Esophagus (tissue), 2 donors: ENCODE measurements at regions not wholly inside any gene's neighbourhood (a gene's known extent, or its start where the extent isn't known, plus 50 kb on each side); places are given as distances from the start of the nearest gene placed in this dataset.

Source experiments
- H3K27ac ChIP-seq, 2 donors: one replicate each; pipeline ENCODE4 v1.5.1; 2013; ENCODE audit warnings: low read depth in 2 of 2, mild to moderate bottlenecking in 2 of 2, inconsistent platforms in 1 of 2, low read length in 1 of 2, moderate library complexity in 1 of 2
- H3K27me3 ChIP-seq, 2 donors: one replicate each; pipeline ENCODE4 v1.6.1; 2013; ENCODE audit warnings: low read length in 2 of 2, control low read depth in 1 of 2, mild to moderate bottlenecking in 1 of 2; ENCODE audit not compliant: insufficient read depth in 2 of 2, control insufficient read depth in 1 of 2
- H3K36me3 ChIP-seq, 2 donors: one replicate each; pipeline ENCODE4 v1.6.1; 2013; ENCODE audit warnings: low read length in 1 of 2; ENCODE audit not compliant: control insufficient read depth in 2 of 2, insufficient read depth in 2 of 2
- H3K4me1 ChIP-seq, 2 donors: one replicate each; pipeline ENCODE4 v1.6.1; 2013; ENCODE audit warnings: low read length in 1 of 2; ENCODE audit not compliant: control insufficient read depth in 2 of 2, insufficient read depth in 2 of 2
- H3K4me3 ChIP-seq, 2 donors: one replicate each; pipeline ENCODE4 v1.5.1; 2013; ENCODE audit warnings: low read length in 2 of 2, mild to moderate bottlenecking in 2 of 2, low read depth in 1 of 2, moderate library complexity in 1 of 2
- H3K9me3 ChIP-seq, 2 donors: one replicate each; pipeline ENCODE4 v1.6.1; 2013; ENCODE audit warnings: mild to moderate bottlenecking in 2 of 2, low read depth in 1 of 2, low read length in 1 of 2, moderate library complexity in 1 of 2; ENCODE audit not compliant: control insufficient read depth in 2 of 2, insufficient read depth in 1 of 2
- WGBS, 2 donors: extraction: QIAGEN DNeasy Blood & Tissue Kit; methylation state at CpG; one replicate each; pipeline ENCODE4 v1.1.7; 2013; 5-methylcytosine and 5-hydroxymethylcytosine counted together
- donor health status: healthy with polysubstance abuse.
- donor health status: Bipolar disorder and iron deficiency.

- Histone ChIP-seq H3K27me3 (no peaks in the 10 kb centered on the region), H3K36me3 (no peaks in the 10 kb centered on the region), H3K27ac (no peak overlapping the region), H3K4me1 (peaks cover 0 to 3% of the 10 kb centered on the region in 2 donors), H3K4me3 (no peak overlapping the region), H3K9me3 (no peaks in the 10 kb centered on the region)
- 82 to 88% methylated on average over 6 of the region's 6 CpGs for WGBS, 2 donors
Observed at GRCh38 chr16:66133643-66134338, 232.7 kb upstream of the CDH5 start.

GRCh38 chr16:66131895-66132294 is 234.6 kb upstream of the CDH5 start:
- WGBS, 2 donors, result 74 to 83% methylated on average over 3 of the region's 3 CpGs
- no peak overlapping the region for H3K27ac ChIP-seq
- no peaks in the 10 kb centered on the region for H3K27me3 ChIP-seq
- no peaks in the 10 kb centered on the region for H3K36me3 ChIP-seq
- peaks cover 0 to 3% of the 10 kb centered on the region in 2 donors for H3K4me1 ChIP-seq
- H3K9me3 ChIP-seq, result no peaks in the 10 kb centered on the region
- H3K4me3 ChIP-seq, result no peak overlapping the region

GRCh38 chr16:66131156-66131807 is 235.2 kb upstream of the CDH5 start:
- H3K9me3 ChIP-seq, result no peaks in the 10 kb centered on the region
- H3K27me3 ChIP-seq, result no peaks in the 10 kb centered on the region
- H3K4me1 ChIP-seq, result peaks cover 0 to 3% of the 10 kb centered on the region in 2 donors
- H3K4me3 ChIP-seq, result no peak overlapping the region
- no peak overlapping the region for H3K27ac ChIP-seq
- H3K36me3 ChIP-seq, result no peaks in the 10 kb centered on the region
- 71 to 83% methylated on average over 5 of the region's 5 CpGs for WGBS, 2 donors

GRCh38 chr16:66130296-66130905 is 236.1 kb upstream of the CDH5 start:
- Histone ChIP-seq H3K36me3 (no peaks in the 10 kb centered on the region), H3K27ac (no peak overlapping the region), H3K9me3 (no peaks in the 10 kb centered on the region), H3K4me1 (peaks cover 0 to 3% of the 10 kb centered on the region in 2 donors), H3K4me3 (no peak overlapping the region), H3K27me3 (no peaks in the 10 kb centered on the region)
- 57 to 71% methylated on average over 5 of the region's 5 CpGs for WGBS, 2 donors

- H3K36me3 ChIP-seq, result no peaks in the 10 kb centered on the region
- no peaks in the 10 kb centered on the region for H3K4me1 ChIP-seq
- H3K4me3 ChIP-seq, result no peak overlapping the region
- no peak overlapping the region for H3K27ac ChIP-seq
- no peaks in the 10 kb centered on the region for H3K9me3 ChIP-seq
- no peaks in the 10 kb centered on the region for H3K27me3 ChIP-seq
- WGBS, 2 donors, result 72 to 81% methylated on average over 4 of the region's 4 CpGs
Observed at GRCh38 chr16:66129196-66129595, 237.3 kb upstream of the CDH5 start.

GRCh38 chr16:66128371-66128770 is 238.1 kb upstream of the CDH5 start:
- no peak overlapping the region for H3K27ac ChIP-seq
- no peak overlapping the region for H3K4me3 ChIP-seq
- WGBS, 2 donors, result 74 to 81% methylated on average over 7 of the region's 7 CpGs
- no peaks in the 10 kb centered on the region for H3K9me3 ChIP-seq
- no peaks in the 10 kb centered on the region for H3K4me1 ChIP-seq
- H3K36me3 ChIP-seq, result no peaks in the 10 kb centered on the region
- no peaks in the 10 kb centered on the region for H3K27me3 ChIP-seq

- 34 to 36% methylated on average over 26 of the region's 26 CpGs for WGBS, 2 donors
- no peaks in the 10 kb centered on the region for H3K36me3 ChIP-seq
- no peaks in the 10 kb centered on the region for H3K9me3 ChIP-seq
- H3K4me1 ChIP-seq, result no peaks in the 10 kb centered on the region
- H3K27ac ChIP-seq, result no peak overlapping the region
- H3K4me3 ChIP-seq, result no peak overlapping the region
- H3K27me3 ChIP-seq, result no peaks in the 10 kb centered on the region
Observed at GRCh38 chr16:66127459-66128370, 238.8 kb upstream of the CDH5 start.

GRCh38 chr16:66121466-66121865 is 245.0 kb upstream of the CDH5 start:
- Histone ChIP-seq H3K27me3 (no peaks in the 10 kb centered on the region), H3K4me1 (no peaks in the 10 kb centered on the region), H3K27ac (no peak overlapping the region), H3K9me3 (no peaks in the 10 kb centered on the region), H3K4me3 (no peak overlapping the region), H3K36me3 (no peaks in the 10 kb centered on the region)
- WGBS, 2 donors, result 80 to 86% methylated on average over 7 of the region's 7 CpGs

- Histone ChIP-seq H3K27me3 (no peaks in the 10 kb centered on the region), H3K4me3 (no peak overlapping the region), H3K36me3 (no peaks in the 10 kb centered on the region), H3K4me1 (no peaks in the 10 kb centered on the region), H3K9me3 (no peaks in the 10 kb centered on the region), H3K27ac (no peak overlapping the region)
- 71 to 76% methylated on average over 3 of the region's 3 CpGs for WGBS, 2 donors
Observed at GRCh38 chr16:66120656-66121055, 245.8 kb upstream of the CDH5 start.
